ENCODE measurements at regions not wholly inside any gene's neighbourhood (a gene's known extent, or its start where the extent isn't known, plus 50 kb on each side); places are given as distances from the start of the nearest gene placed in this dataset.
"Not testable (repeated sequence)": the region's sequence is repeated elsewhere in the genome, so short reads cannot be mapped to it uniquely, and the experiment has no call there.

- TF ChIP-seq, protein P1, sequence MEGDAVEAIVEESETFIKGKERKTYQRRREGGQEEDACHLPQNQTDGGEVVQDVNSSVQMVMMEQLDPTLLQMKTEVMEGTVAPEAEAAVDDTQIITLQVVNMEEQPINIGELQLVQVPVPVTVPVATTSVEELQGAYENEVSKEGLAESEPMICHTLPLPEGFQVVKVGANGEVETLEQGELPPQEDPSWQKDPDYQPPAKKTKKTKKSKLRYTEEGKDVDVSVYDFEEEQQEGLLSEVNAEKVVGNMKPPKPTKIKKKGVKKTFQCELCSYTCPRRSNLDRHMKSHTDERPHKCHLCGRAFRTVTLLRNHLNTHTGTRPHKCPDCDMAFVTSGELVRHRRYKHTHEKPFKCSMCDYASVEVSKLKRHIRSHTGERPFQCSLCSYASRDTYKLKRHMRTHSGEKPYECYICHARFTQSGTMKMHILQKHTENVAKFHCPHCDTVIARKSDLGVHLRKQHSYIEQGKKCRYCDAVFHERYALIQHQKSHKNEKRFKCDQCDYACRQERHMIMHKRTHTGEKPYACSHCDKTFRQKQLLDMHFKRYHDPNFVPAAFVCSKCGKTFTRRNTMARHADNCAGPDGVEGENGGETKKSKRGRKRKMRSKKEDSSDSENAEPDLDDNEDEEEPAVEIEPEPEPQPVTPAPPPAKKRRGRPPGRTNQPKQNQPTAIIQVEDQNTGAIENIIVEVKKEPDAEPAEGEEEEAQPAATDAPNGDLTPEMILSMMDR (IDR thresholded peaks at IDR 0.05): not testable (repeated sequence)
- TF ChIP-seq POLR2A (IDR thresholded peaks at IDR 0.05): not testable (repeated sequence)
Observed at GRCh38 chr10:78102593-78102992, 68.9 kb downstream of the RPS24 start.
